NCI-H446 treated with DMSO at 0.1 percent for 48 hours (cell line): ENCODE measurements at regions not wholly inside any gene's neighbourhood (a gene's known extent, or its start where the extent isn't known, plus 50 kb on each side); places are given as distances from the start of the nearest gene placed in this dataset.

Experiments
- DNase-seq: peaks from one replicate; lab custom pipeline; 2025; lab: John Stamatoyannopoulos, UW

- DNase-seq, result no peak
Observed at GRCh38 chr4:179817317-179817716, 2375.1 kb upstream of the AGA start.

GRCh38 chr4:179823342-179823741 lies 2381.1 kb upstream of the AGA start:
- DNase-seq, result no peak

GRCh38 chr4:179831274-179831673 lies 2389.0 kb upstream of the AGA start:
- DNase-seq, result no peak

GRCh38 chr4:179836179-179837075 lies 2394.2 kb upstream of the AGA start:
- no peak for DNase-seq

GRCh38 chr4:179843370-179843769 lies 2399.8 kb upstream of the TENM3 start:
- DNase-seq, result no peak

- no peak for DNase-seq
Observed at GRCh38 chr4:179855469-179855868, 2387.7 kb upstream of the TENM3 start.

GRCh38 chr4:179858221-179858620 lies 2385.0 kb upstream of the TENM3 start:
- DNase-seq, result no peak

GRCh38 chr4:179867300-179867878 lies 2375.8 kb upstream of the TENM3 start:
- DNase-seq, result no peak

GRCh38 chr4:179871726-179872125 lies 2371.5 kb upstream of the TENM3 start:
- DNase-seq, result no peak

GRCh38 chr4:179872755-179873154 lies 2370.4 kb upstream of the TENM3 start:
- DNase-seq, result no peak

- DNase-seq, result no peak
Observed at GRCh38 chr4:179880756-179881155, 2362.4 kb upstream of the TENM3 start.

GRCh38 chr4:179894066-179894778 lies 2349.0 kb upstream of the TENM3 start:
- no peak for DNase-seq

- DNase-seq, result no peak
Observed at GRCh38 chr4:179919587-179919986, 2323.6 kb upstream of the TENM3 start.

- no peak for DNase-seq
Observed at GRCh38 chr4:179927473-179927872, 2315.7 kb upstream of the TENM3 start.

- no peak for DNase-seq
Observed at GRCh38 chr4:179941911-179942310, 2301.3 kb upstream of the TENM3 start.

- no peak for DNase-seq
Observed at GRCh38 chr4:179976777-179977176, 2266.4 kb upstream of the TENM3 start.

GRCh38 chr4:179977378-179977777 lies 2265.8 kb upstream of the TENM3 start:
- no peak for DNase-seq

- DNase-seq, result no peak
Observed at GRCh38 chr4:179981161-179981560, 2262.0 kb upstream of the TENM3 start.

GRCh38 chr4:179989975-179990374 lies 2253.2 kb upstream of the TENM3 start:
- no peak for DNase-seq

GRCh38 chr4:180009316-180009715 lies 2233.9 kb upstream of the TENM3 start:
- DNase-seq, result no peak

- DNase-seq, result no peak
Observed at GRCh38 chr4:180028682-180029081, 2214.5 kb upstream of the TENM3 start.

- no peak for DNase-seq
Observed at GRCh38 chr4:180031330-180031729, 2211.9 kb upstream of the TENM3 start.

GRCh38 chr4:180041576-180041975 lies 2201.6 kb upstream of the TENM3 start:
- DNase-seq, result no peak
